Neural progenitor cell (in vitro differentiated cells): ENCODE measurements at regions not wholly inside any gene's neighbourhood (a gene's known extent, or its start where the extent isn't known, plus 50 kb on each side); places are given as distances from the start of the nearest gene placed in this dataset.

ENCODE experiments used
- DNase-seq: peaks from one replicate; pipeline ENCODE4 v3.0.0-alpha.2; 2016; ENCODE audit warnings: low spot score
- H2AFZ ChIP-seq: fragments of 200-600 bp; sonication (generic); replicated peaks from 2 replicates; pipeline ENCODE4 v1.6.1; 2016; ENCODE audit warnings: antibody characterized with exemption
- H3F3A ChIP-seq: fragments of 200-600 bp; sonication (generic); 2 replicates; pipeline ENCODE4 v1.6.1; 2016; ENCODE audit warnings: antibody characterized with exemption, low read depth
- H3K27ac ChIP-seq: fragments of 200-600 bp; sonication (generic); 2 replicates; pipeline ENCODE4 v1.5.1; 2016; ENCODE audit warnings: mild to moderate bottlenecking
- H3K27me3 ChIP-seq: fragments of 200-600 bp; sonication (generic); 2 replicates; pipeline ENCODE4 v1.6.1; 2016; ENCODE audit warnings: mild to moderate bottlenecking, moderate library complexity
- H3K36me3 ChIP-seq: fragments of 200-600 bp; sonication (generic); 2 replicates; pipeline ENCODE4 v1.5.1; 2016
- H3K4me1 ChIP-seq: fragments of 200-600 bp; sonication (generic); 2 replicates; pipeline ENCODE4 v1.6.1; 2016; ENCODE audit warnings: mixed run types
- H3K4me2 ChIP-seq: fragments of 200-600 bp; sonication (generic); 2 replicates; pipeline ENCODE4 v1.6.1; 2016
- H3K4me3 ChIP-seq: fragments of 200-600 bp; sonication (generic); 2 replicates; pipeline ENCODE4 v1.5.1; 2016
- H3K79me2 ChIP-seq: fragments of 200-600 bp; sonication (generic); 2 replicates; pipeline ENCODE4 v1.6.1; 2016; ENCODE audit warnings: low read depth
- H3K9ac ChIP-seq: fragments of 200-600 bp; sonication (generic); 2 replicates; pipeline ENCODE4 v1.6.1; 2016
- H3K9me3 ChIP-seq: fragments of 200-600 bp; sonication (generic); 2 replicates; pipeline ENCODE4 v1.5.1; 2016; ENCODE audit warnings: low read depth
- H4K20me1 ChIP-seq: fragments of 200-600 bp; sonication (generic); 2 replicates; pipeline ENCODE4 v1.6.1; 2016; ENCODE audit warnings: low read depth
- H3K27ac Mint-ChIP-seq: 3 replicates; pipeline ENCODE4 v1.8.0; 2021; ENCODE audit warnings: mixed read lengths
- H3K27me3 Mint-ChIP-seq: 2 replicates; pipeline ENCODE4 v1.8.0; 2022; ENCODE audit warnings: low read depth, mild to moderate bottlenecking, inconsistent platforms, moderate library complexity, mixed read lengths; ENCODE audit not compliant: insufficient read depth
- H3K36me3 Mint-ChIP-seq: 3 replicates; pipeline ENCODE4 v1.8.0; 2021; ENCODE audit warnings: mixed read lengths
- H3K4me1 Mint-ChIP-seq: 3 replicates; pipeline ENCODE4 v1.8.0; 2021; ENCODE audit warnings: mixed read lengths
- H3K4me3 Mint-ChIP-seq: 3 replicates; pipeline ENCODE4 v1.8.0; 2021; ENCODE audit warnings: mild to moderate bottlenecking, moderate library complexity, mixed read lengths
- H3K9me3 Mint-ChIP-seq: 3 replicates; pipeline ENCODE4 v1.8.0; 2020; ENCODE audit warnings: mixed read lengths
- CTCF ChIP-seq: fragments of 200-600 bp; sonication (generic); IDR thresholded peaks from 2 replicates; pipeline ENCODE4 v1.5.1; 2017; ENCODE audit warnings: antibody characterized with exemption, mild to moderate bottlenecking
- EZH2 ChIP-seq: fragments of 200-600 bp; sonication (generic); IDR thresholded peaks from 2 replicates; pipeline ENCODE4 v1.6.1; 2017; ENCODE audit warnings: antibody characterized with exemption, mild to moderate bottlenecking, moderate library complexity
- EZH2phosphoT487 ChIP-seq: fragments of 200-600 bp; sonication (generic); IDR thresholded peaks from 2 replicates; pipeline ENCODE4 v1.6.1; 2017; ENCODE audit warnings: antibody characterized with exemption

- no peaks in the 10 kb centered on the region for H3K4me1 Mint-ChIP-seq
Observed at GRCh38 chr3:18079062-18079461, 336.6 kb upstream of the TBC1D5 start.

GRCh38 chr3:18077128-18077840 is 334.9 kb upstream of the TBC1D5 start:
- Histone ChIP-seq H2AFZ (no peak overlapping the region), H3K4me3 (no peak overlapping the region), H3K27ac (no peak overlapping the region), H3K4me1 (no peaks in the 10 kb centered on the region), H3K9me3 (no peaks in the 10 kb centered on the region), H3K79me2 (no peaks in the 10 kb centered on the region), H3F3A (no peaks in the 10 kb centered on the region), H3K36me3 (no peaks in the 10 kb centered on the region), H4K20me1 (no peaks in the 10 kb centered on the region), H3K4me2 (no peak overlapping the region), H3K27me3 (no peaks in the 10 kb centered on the region), H3K9ac (no peak overlapping the region)
- Mint-ChIP-seq H3K4me3 (no peak overlapping the region), H3K36me3 (no peaks in the 10 kb centered on the region), H3K9me3 (no peaks in the 10 kb centered on the region), H3K27ac (no peak overlapping the region), H3K27me3 (peaks cover 3% of the 10 kb centered on the region), H3K4me1 (no peaks in the 10 kb centered on the region)
- TF ChIP-seq EZH2 (no peak), CTCF (no peak), EZH2phosphoT487 (no peak)
- no peak for DNase-seq

More at GRCh38 chr3:18079062-18079461, 336.6 kb upstream of the TBC1D5 start:
- no peak overlapping the region for H3K4me3 ChIP-seq
- H3K36me3 ChIP-seq = no peaks in the 10 kb centered on the region
- no peak overlapping the region for H3K9ac ChIP-seq
- no peak overlapping the region for H3K27ac ChIP-seq
- no peak overlapping the region for H2AFZ ChIP-seq
- no peak overlapping the region for H3K4me3 Mint-ChIP-seq
- no peaks in the 10 kb centered on the region for H3K79me2 ChIP-seq
- no peaks in the 10 kb centered on the region for H3K9me3 ChIP-seq
- no peaks in the 10 kb centered on the region for H4K20me1 ChIP-seq
- H3K27ac Mint-ChIP-seq = no peak overlapping the region
- H3K27me3 ChIP-seq = no peaks in the 10 kb centered on the region
- H3K4me2 ChIP-seq = no peak overlapping the region
- DNase-seq = no peak
- peaks cover 3% of the 10 kb centered on the region for H3K27me3 Mint-ChIP-seq
- no peaks in the 10 kb centered on the region for H3K36me3 Mint-ChIP-seq
- H3K9me3 Mint-ChIP-seq = no peaks in the 10 kb centered on the region
- TF ChIP-seq EZH2 (no peak), EZH2phosphoT487 (no peak), CTCF (no peak)
- H3F3A ChIP-seq = no peaks in the 10 kb centered on the region
- no peaks in the 10 kb centered on the region for H3K4me1 ChIP-seq

- H3F3A ChIP-seq = no peaks in the 10 kb centered on the region
- no peaks in the 10 kb centered on the region for H3K4me1 ChIP-seq
- no peaks in the 10 kb centered on the region for H3K79me2 ChIP-seq
- no peaks in the 10 kb centered on the region for H3K27me3 ChIP-seq
- no peak overlapping the region for H3K27ac ChIP-seq
- no peak overlapping the region for H3K4me2 ChIP-seq
- TF ChIP-seq CTCF (no peak), EZH2phosphoT487 (no peak), EZH2 (no peak)
- Mint-ChIP-seq H3K27me3 (peaks cover 3% of the 10 kb centered on the region), H3K4me1 (no peaks in the 10 kb centered on the region), H3K36me3 (no peaks in the 10 kb centered on the region), H3K27ac (no peak overlapping the region), H3K4me3 (no peak overlapping the region), H3K9me3 (no peaks in the 10 kb centered on the region)
- no peak overlapping the region for H2AFZ ChIP-seq
- no peaks in the 10 kb centered on the region for H3K36me3 ChIP-seq
- H3K9ac ChIP-seq = no peak overlapping the region
- H3K4me3 ChIP-seq = no peak overlapping the region
- no peaks in the 10 kb centered on the region for H3K9me3 ChIP-seq
- H4K20me1 ChIP-seq = no peaks in the 10 kb centered on the region
- DNase-seq = no peak
Observed at GRCh38 chr3:18076301-18076700, 333.9 kb upstream of the TBC1D5 start.
